ENCODE measurements at regions not wholly inside any gene's neighbourhood (a gene's known extent, or its start where the extent isn't known, plus 50 kb on each side); places are given as distances from the start of the nearest gene placed in this dataset.

DNA sequence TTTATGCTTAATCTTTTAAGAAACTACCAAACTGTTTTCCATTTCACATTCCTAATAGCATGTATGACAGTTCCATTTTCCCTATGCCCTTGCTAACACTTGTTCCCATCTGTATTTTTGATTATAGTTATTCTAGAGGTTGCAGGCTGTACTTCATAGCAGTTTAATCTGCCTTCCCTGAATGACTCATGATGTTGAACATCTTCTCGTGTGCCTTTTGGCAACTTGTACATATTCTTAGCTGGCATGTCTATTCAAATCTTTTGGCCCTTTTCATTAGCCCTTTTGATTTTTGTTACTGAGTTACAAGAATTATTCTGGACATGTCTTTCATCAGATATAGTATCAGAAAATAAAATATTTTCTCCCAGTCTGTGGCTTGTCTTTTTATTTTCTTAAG is 320.3 kb downstream of the DIRAS2 start:
- TF ChIP-seq CTCF (IDR thresholded peaks at IDR 0.05; ENCODE audit: low read length): no peak
- TF ChIP-seq EZH2 (IDR thresholded peaks at IDR 0.05; ENCODE audit: borderline replicate concordance, low read length): no peak

Data from OCI-LY1 (cell line).